Upper lobe of right lung (tissue), 1 donor: ENCODE measurements at regions not wholly inside any gene's neighbourhood (a gene's known extent, or its start where the extent isn't known, plus 50 kb on each side); places are given as distances from the start of the nearest gene placed in this dataset.
"Not testable (repeated sequence)": the region's sequence is repeated elsewhere in the genome, so short reads cannot be mapped to it uniquely, and the experiment has no call there.

ENCODE experiments used
- ATAC-seq: fragments of 200-7000 bp; cut with Tn5 transposase; one replicate; pipeline ENCODE4 v1.9.1; 2020; ENCODE audit warnings: mild to moderate bottlenecking, moderate library complexity
- DNase-seq: peaks from one replicate; pipeline ENCODE4 v3.0.0-alpha.2; 2020
- H3K27ac ChIP-seq: fragments of 200-600 bp; one replicate; pipeline ENCODE4 v1.8.0; 2022
- H3K27me3 ChIP-seq: fragments of 200-600 bp; one replicate; pipeline ENCODE4 v1.8.0; 2022; ENCODE audit warnings: mild to moderate bottlenecking
- H3K36me3 ChIP-seq: fragments of 200-600 bp; one replicate; pipeline ENCODE4 v1.8.0; 2022
- H3K4me1 ChIP-seq: fragments of 200-600 bp; one replicate; pipeline ENCODE4 v1.8.0; 2022
- H3K4me3 ChIP-seq: fragments of 200-600 bp; one replicate; pipeline ENCODE4 v1.8.0; 2022; ENCODE audit warnings: mild to moderate bottlenecking
- H3K9me3 ChIP-seq: fragments of 200-600 bp; one replicate; pipeline ENCODE4 v1.8.0; 2022
- CTCF ChIP-seq: fragments of 200-600 bp; IDR thresholded peaks from one replicate; pipeline ENCODE4 v1.8.0; 2022; ENCODE audit warnings: antibody characterized with exemption
- intact Hi-C: fragments of 100-400 bp; cut with DNase I; formaldehyde crosslinking; loops from one replicate; pipeline ENCODE4 v1.11.0; 2022
- donor health status: DM: no; HTN: yes; CAD: no; lungs with severe emphysema.

GRCh38 chr6:935582-935981 is 242.6 kb upstream of the EXOC2 start:
- intact Hi-C loops, result no loop called here
- Histone ChIP-seq H3K27me3 (no peaks in the 10 kb centered on the region), H3K36me3 (no peaks in the 10 kb centered on the region), H3K27ac (no peak overlapping the region), H3K9me3 (no peaks in the 10 kb centered on the region), H3K4me3 (no peak overlapping the region), H3K4me1 (no peaks in the 10 kb centered on the region)
- ATAC-seq (no peak), DNase-seq (no peak)
- TF ChIP-seq CTCF, result no peak

- TF ChIP-seq CTCF, result no peak
- Histone ChIP-seq H3K36me3 (no peaks in the 10 kb centered on the region), H3K9me3 (no peaks in the 10 kb centered on the region), H3K4me1 (no peaks in the 10 kb centered on the region), H3K27me3 (no peaks in the 10 kb centered on the region), H3K27ac (no peak overlapping the region), H3K4me3 (no peak overlapping the region)
- intact Hi-C loops, result no loop called here
- ATAC-seq (no peak), DNase-seq (no peak)
Observed at GRCh38 chr6:934686-935085, 241.7 kb upstream of the EXOC2 start.

- H3K9me3 ChIP-seq, ATAC-seq, H3K4me1 ChIP-seq: not testable (repeated sequence)
Observed at GRCh38 chr6:931919-932318, 239.0 kb upstream of the EXOC2 start.

GRCh38 chr6:927157-927556 is 234.2 kb upstream of the EXOC2 start:
- Histone ChIP-seq H3K27me3 (no peaks in the 10 kb centered on the region), H3K4me1 (no peaks in the 10 kb centered on the region), H3K9me3 (no peaks in the 10 kb centered on the region), H3K36me3 (no peaks in the 10 kb centered on the region), H3K4me3 (no peak overlapping the region), H3K27ac (no peak overlapping the region)
- ATAC-seq (no peak), DNase-seq (no peak)
- TF ChIP-seq CTCF, result no peak
- intact Hi-C loops, result no loop called here

More at GRCh38 chr6:931919-932318, 239.0 kb upstream of the EXOC2 start:
- H3K4me3 ChIP-seq, H3K36me3 ChIP-seq, DNase-seq, intact Hi-C loops, H3K27me3 ChIP-seq, H3K27ac ChIP-seq: not testable (repeated sequence)

- ATAC-seq (peak; percentile 23), DNase-seq (no peak)
- Histone ChIP-seq H3K27me3 (no peaks in the 10 kb centered on the region), H3K27ac (no peak overlapping the region), H3K4me1 (no peaks in the 10 kb centered on the region), H3K36me3 (no peaks in the 10 kb centered on the region), H3K9me3 (no peaks in the 10 kb centered on the region), H3K4me3 (no peak overlapping the region)
- intact Hi-C loops, result no loop called here
- TF ChIP-seq CTCF, result no peak
Observed at GRCh38 chr6:925656-926213, 232.8 kb upstream of the EXOC2 start.

- DNase-seq, result no peak
- H3K9me3 ChIP-seq, result no peaks in the 10 kb centered on the region
- TF ChIP-seq CTCF, result no peak
Observed at GRCh38 chr6:924661-925060, 231.7 kb upstream of the EXOC2 start.

More at GRCh38 chr6:924661-925060, 231.7 kb upstream of the EXOC2 start:
- H3K36me3 ChIP-seq, result no peaks in the 10 kb centered on the region
- no peak overlapping the region for H3K27ac ChIP-seq
- no peaks in the 10 kb centered on the region for H3K4me1 ChIP-seq
- intact Hi-C loops, result no loop called here
- no peak for ATAC-seq
- no peaks in the 10 kb centered on the region for H3K27me3 ChIP-seq
- no peak overlapping the region for H3K4me3 ChIP-seq
